Activated CD4-positive, alpha-beta T cell treated with anti-CD3 and anti-CD28 coated beads for 36 hours (primary cell): ENCODE measurements at regions not wholly inside any gene's neighbourhood (a gene's known extent, or its start where the extent isn't known, plus 50 kb on each side); places are given as distances from the start of the nearest gene placed in this dataset.
"Not testable (repeated sequence)": the region's sequence is repeated elsewhere in the genome, so short reads cannot be mapped to it uniquely, and the experiment has no call there.

Experiments used
- ATAC-seq: fragments of 200-7000 bp; cut with Tn5 transposase; one replicate; pipeline ENCODE4 v1.10.0; 2021; ENCODE audit warnings: mild to moderate bottlenecking, moderate library complexity
- CTCF ChIA-PET: fragments of 350-600 bp; sonication (Branson Sonifier 250); formaldehyde crosslinking; loops from one replicate; lab custom pipeline; 2021; ENCODE audit warnings: antibody characterized with exemption; lab: Charles Lee
- POLR2A ChIA-PET: fragments of 350-600 bp; sonication (Branson Sonifier 250); formaldehyde crosslinking; loops from one replicate; lab custom pipeline; 2021; ENCODE audit warnings: antibody characterized with exemption, inconsistent platforms; lab: Charles Lee
- DNase-seq: peaks from one replicate; pipeline ENCODE4 v3.0.0-alpha.2; 2020
- H3K27ac Mint-ChIP-seq: one replicate; pipeline ENCODE4 v1.8.0; 2021; ENCODE audit warnings: mixed read lengths
- H3K27me3 Mint-ChIP-seq: one replicate; pipeline ENCODE4 v1.8.0; 2021; ENCODE audit warnings: mixed read lengths
- H3K36me3 Mint-ChIP-seq: one replicate; pipeline ENCODE4 v1.8.0; 2021; ENCODE audit warnings: low read depth, mixed read lengths
- H3K4me1 Mint-ChIP-seq: one replicate; pipeline ENCODE4 v1.8.0; 2021; ENCODE audit warnings: mixed read lengths
- H3K4me3 Mint-ChIP-seq: one replicate; pipeline ENCODE4 v1.8.0; 2021; ENCODE audit warnings: mild to moderate bottlenecking, moderate library complexity, mixed read lengths
- H3K9me3 Mint-ChIP-seq: one replicate; pipeline ENCODE4 v1.8.0; 2021; ENCODE audit warnings: low read depth, mixed read lengths
- intact Hi-C, 2 experiments: fragments of 100-400 bp; cut with DNase I in 1 of 2; cut with micrococcal nuclease in 1 of 2; formaldehyde crosslinking; loops; one replicate each; pipeline versions ENCODE4 v1.14.2 to v1.15.1; 2022 to 2024; cut with DNase I, micrococcal nuclease

DNA sequence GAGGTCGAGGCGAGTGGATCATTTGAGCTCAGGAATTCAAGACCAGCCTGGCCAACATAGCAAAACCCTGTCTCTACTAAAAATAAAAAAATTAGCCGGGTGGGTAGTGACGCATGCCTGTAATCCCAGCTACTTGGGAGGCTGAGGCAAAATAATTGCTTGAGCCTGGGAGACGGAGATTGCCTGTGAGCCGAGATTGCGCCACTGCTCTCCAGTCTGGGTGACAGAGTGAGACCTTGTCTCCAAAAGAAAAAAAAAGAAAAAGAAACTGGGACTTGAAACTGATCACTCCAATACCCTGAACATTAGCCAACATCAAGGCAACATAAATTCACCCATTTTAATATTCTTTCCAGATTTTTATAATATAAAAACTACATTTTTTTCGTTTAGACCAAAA, 874.6 kb upstream of the MBL2 start:
- DNase-seq, H3K9me3 Mint-ChIP-seq, H3K4me1 Mint-ChIP-seq, H3K27ac Mint-ChIP-seq, POLR2A ChIA-PET, H3K36me3 Mint-ChIP-seq, ATAC-seq, H3K4me3 Mint-ChIP-seq, intact Hi-C loops, CTCF ChIA-PET, H3K27me3 Mint-ChIP-seq: not testable (repeated sequence)

GRCh38 chr10:53646525-53646924, 873.9 kb upstream of the MBL2 start:
- Mint-ChIP-seq H3K27ac (no peak overlapping the region), H3K27me3 (no peaks in the 10 kb centered on the region), H3K4me3 (no peak overlapping the region), H3K4me1 (no peaks in the 10 kb centered on the region), H3K36me3 (no peaks in the 10 kb centered on the region), H3K9me3 (peaks cover 1% of the 10 kb centered on the region)
- ChIA-PET CTCF (no interaction called here), POLR2A (no interaction called here)
- intact Hi-C loops = no loop called here
- DNase-seq (no peak), ATAC-seq (no peak)

DNA sequence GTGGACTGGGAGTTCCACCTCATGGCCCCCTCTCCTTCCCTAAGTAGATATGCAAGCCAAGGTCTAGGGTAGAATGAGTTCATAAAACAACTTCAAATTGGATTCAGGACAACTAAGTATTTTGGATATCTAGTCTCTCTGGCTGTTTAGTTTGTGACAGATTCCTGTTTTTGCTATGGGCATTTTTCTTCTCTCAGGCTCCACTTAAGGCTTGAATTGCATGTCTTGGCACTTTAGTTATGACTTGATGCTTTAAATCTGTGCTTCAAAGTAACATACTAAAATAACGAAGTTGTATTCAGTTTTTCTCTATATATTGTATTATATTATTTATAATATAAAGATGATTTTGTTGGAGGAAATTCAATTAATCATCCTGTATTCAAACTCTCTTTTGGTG, 873.4 kb upstream of the MBL2 start:
- H3K9me3 Mint-ChIP-seq = peaks cover 1% of the 10 kb centered on the region

DNA sequence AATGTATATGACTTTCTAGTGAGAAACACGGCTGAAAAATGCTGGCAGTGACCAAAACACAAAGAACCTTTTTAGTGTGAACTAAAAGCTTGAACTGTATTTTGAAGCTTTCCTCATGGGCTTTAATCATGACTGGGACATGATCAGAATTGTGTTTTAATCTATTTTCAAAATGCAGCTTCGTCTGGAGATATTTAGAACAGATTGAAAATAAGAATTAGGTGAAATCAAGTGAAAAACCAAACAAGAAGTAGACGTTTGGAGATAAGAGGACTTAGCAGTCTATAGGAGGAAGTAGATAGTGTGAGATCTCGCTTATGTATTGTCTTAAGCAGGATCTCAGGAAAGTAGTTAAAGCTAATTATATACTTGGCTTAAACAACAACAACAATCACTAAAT, 865.4 kb upstream of the MBL2 start:
- ATAC-seq (no peak), DNase-seq (no peak)
- no peak overlapping the region for H3K27ac Mint-ChIP-seq
- H3K4me1 Mint-ChIP-seq = no peaks in the 10 kb centered on the region
- ChIA-PET POLR2A (no interaction called here), CTCF (no interaction called here)
- no peaks in the 10 kb centered on the region for H3K27me3 Mint-ChIP-seq
- peaks cover 5% of the 10 kb centered on the region for H3K9me3 Mint-ChIP-seq
- no peaks in the 10 kb centered on the region for H3K36me3 Mint-ChIP-seq
- no peak overlapping the region for H3K4me3 Mint-ChIP-seq
- intact Hi-C loops = no loop called here

More for the DNA sequence above, 873.4 kb upstream of the MBL2 start:
- CTCF ChIA-PET = no interaction called here
- H3K27ac Mint-ChIP-seq = no peak overlapping the region
- no peaks in the 10 kb centered on the region for H3K36me3 Mint-ChIP-seq
- ATAC-seq = no peak
- no peak overlapping the region for H3K4me3 Mint-ChIP-seq
- DNase-seq = no peak
- H3K27me3 Mint-ChIP-seq = no peaks in the 10 kb centered on the region
- intact Hi-C loops = no loop called here
- POLR2A ChIA-PET = no interaction called here
- no peaks in the 10 kb centered on the region for H3K4me1 Mint-ChIP-seq

GRCh38 chr10:53624722-53625121, 852.1 kb upstream of the MBL2 start:
- ChIA-PET CTCF (no interaction called here), POLR2A (no interaction called here)
- no peak overlapping the region for H3K27ac Mint-ChIP-seq
- intact Hi-C loops = no loop called here
- no peak overlapping the region for H3K4me3 Mint-ChIP-seq
- DNase-seq (no peak), ATAC-seq (no peak)
- H3K27me3 Mint-ChIP-seq = no peaks in the 10 kb centered on the region
- H3K4me1 Mint-ChIP-seq = no peaks in the 10 kb centered on the region
- H3K9me3 Mint-ChIP-seq = peaks cover 2% of the 10 kb centered on the region
- H3K36me3 Mint-ChIP-seq = no peaks in the 10 kb centered on the region

GRCh38 chr10:53622201-53622600, 849.6 kb upstream of the MBL2 start:
- Mint-ChIP-seq H3K4me1 (no peaks in the 10 kb centered on the region), H3K27me3 (no peaks in the 10 kb centered on the region), H3K27ac (no peak overlapping the region), H3K4me3 (no peak overlapping the region), H3K36me3 (no peaks in the 10 kb centered on the region), H3K9me3 (peaks cover 2% of the 10 kb centered on the region)
- no peak for DNase-seq
- POLR2A ChIA-PET = no interaction called here
- ATAC-seq = no peak
- CTCF ChIA-PET = no interaction called here
- intact Hi-C loops = no loop called here

DNA sequence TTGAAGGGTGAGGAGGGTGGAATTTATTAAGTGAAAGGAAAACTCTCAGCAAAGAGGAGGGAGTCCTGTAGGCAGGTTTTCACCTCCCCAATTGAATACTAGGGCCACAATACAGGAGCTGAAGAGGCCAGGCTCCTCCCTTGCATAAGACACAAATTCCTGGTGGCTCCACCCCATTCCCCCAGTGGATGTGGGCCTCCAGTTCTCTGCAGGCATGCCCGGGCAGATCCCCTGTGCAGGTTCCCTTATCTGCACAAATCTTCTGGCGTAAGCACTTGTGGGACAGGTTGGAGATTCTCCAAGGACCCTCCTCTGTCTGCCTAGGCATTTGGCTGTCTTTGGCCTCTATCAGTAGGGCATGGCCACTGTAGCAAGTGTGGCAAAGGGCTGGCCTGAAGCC, 847.1 kb upstream of the MBL2 start:
- ChIA-PET POLR2A (no interaction called here), CTCF (no interaction called here)
- Mint-ChIP-seq H3K36me3 (no peaks in the 10 kb centered on the region), H3K27me3 (no peaks in the 10 kb centered on the region), H3K4me3 (no peak overlapping the region), H3K27ac (no peak overlapping the region), H3K4me1 (no peaks in the 10 kb centered on the region), H3K9me3 (no peaks in the 10 kb centered on the region)
- no peak for ATAC-seq
- no peak for DNase-seq
- intact Hi-C loops = no loop called here

DNA sequence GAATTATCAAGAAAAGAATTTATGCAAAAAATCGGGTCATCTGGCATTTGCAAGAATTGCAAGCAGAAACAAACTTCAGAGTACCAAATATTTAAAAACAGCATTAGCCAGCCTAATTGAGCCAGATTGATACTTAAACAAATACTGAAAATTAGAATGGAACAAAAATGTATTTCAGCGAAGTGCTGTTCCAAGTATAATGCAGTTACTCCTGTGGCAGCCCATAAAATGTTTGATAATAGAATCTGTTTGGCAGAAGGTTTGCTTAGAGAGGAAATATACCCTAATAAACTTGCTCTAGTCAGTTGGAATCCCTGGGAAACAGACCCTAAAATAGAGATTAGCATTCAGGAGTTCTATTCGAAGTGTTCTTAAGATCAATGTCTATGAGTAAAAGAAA, 835.1 kb upstream of the MBL2 start:
- Mint-ChIP-seq H3K27me3 (no peaks in the 10 kb centered on the region), H3K36me3 (no peaks in the 10 kb centered on the region), H3K4me1 (no peaks in the 10 kb centered on the region), H3K27ac (no peak overlapping the region), H3K4me3 (no peak overlapping the region), H3K9me3 (no peaks in the 10 kb centered on the region)
- ATAC-seq (no peak), DNase-seq (no peak)
- intact Hi-C loops = loop anchor here in 1 of 2 experiments (10.0 kb wide), 1 partner anchor 723 kb away; no protein-coding TSS in a partner anchor
- ChIA-PET POLR2A (no interaction called here), CTCF (no interaction called here)

- Mint-ChIP-seq H3K4me1 (no peaks in the 10 kb centered on the region), H3K4me3 (no peak overlapping the region), H3K27me3 (no peaks in the 10 kb centered on the region), H3K36me3 (no peaks in the 10 kb centered on the region), H3K9me3 (no peaks in the 10 kb centered on the region), H3K27ac (no peak overlapping the region)
- ChIA-PET POLR2A (no interaction called here), CTCF (no interaction called here)
- no peak for ATAC-seq
- intact Hi-C loops = loop anchor here in 1 of 2 experiments (10.0 kb wide), 1 partner anchor 722 kb away; no protein-coding TSS in a partner anchor
- DNase-seq = no peak
Observed at GRCh38 chr10:53606981-53607380, 834.4 kb upstream of the MBL2 start.

DNA sequence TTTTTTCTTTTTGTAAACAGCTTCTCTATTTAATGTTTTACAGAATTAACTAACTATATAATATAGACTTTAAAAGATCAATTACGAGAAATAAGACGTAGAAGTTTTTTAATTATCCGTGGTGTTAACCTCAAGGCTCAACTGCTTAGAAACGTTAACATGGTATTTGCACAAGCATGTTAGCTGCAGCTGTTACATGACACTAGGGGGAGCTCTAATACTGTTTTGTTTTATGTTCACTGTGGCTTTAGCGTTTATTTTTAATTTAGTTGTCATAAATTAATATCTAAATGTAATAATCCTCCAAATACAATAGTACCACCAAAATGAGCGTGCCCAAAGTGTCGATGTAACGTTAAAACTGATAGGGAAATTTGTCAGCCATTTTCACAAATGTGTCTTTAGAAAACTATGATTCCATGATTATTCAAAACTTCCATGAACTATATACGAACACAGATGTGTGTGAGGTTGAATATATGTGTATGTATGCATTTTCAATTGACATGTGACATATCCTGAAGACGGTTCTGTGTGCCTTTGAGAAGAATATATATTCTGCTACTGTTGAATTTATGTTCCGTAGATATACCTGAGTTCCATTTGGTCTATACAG, 828.8 kb upstream of the MBL2 start:
- DNase-seq = no peak
- no peaks in the 10 kb centered on the region for H3K27me3 Mint-ChIP-seq
- no peaks in the 10 kb centered on the region for H3K9me3 Mint-ChIP-seq
- ChIA-PET CTCF (interaction anchor here (0.7 kb wide), 1 partner anchor 390 kb away, joined by 3 read pairs; no protein-coding TSS in a partner anchor), POLR2A (no interaction called here)
- intact Hi-C loops = loop anchor here in 1 of 2 experiments (5.0 to 10.0 kb wide), 2 partner anchors 717 to 1661 kb away; no protein-coding TSS in a partner anchor
- no peak overlapping the region for H3K27ac Mint-ChIP-seq
- no peaks in the 10 kb centered on the region for H3K36me3 Mint-ChIP-seq
- no peaks in the 10 kb centered on the region for H3K4me1 Mint-ChIP-seq
- no peak for ATAC-seq
- H3K4me3 Mint-ChIP-seq = no peak overlapping the region

- no peaks in the 10 kb centered on the region for H3K9me3 Mint-ChIP-seq
- intact Hi-C loops = no loop called here
Observed at GRCh38 chr10:53598914-53599313, 826.3 kb upstream of the MBL2 start.

GRCh38 chr10:53597835-53598251, 825.3 kb upstream of the MBL2 start:
- DNase-seq (no peak), ATAC-seq (no peak)
- H3K4me1 Mint-ChIP-seq = no peaks in the 10 kb centered on the region
- CTCF ChIA-PET = interaction anchor here (0.6 to 1.2 kb wide), 2 partner anchors 12 to 1597 kb away, joined by 3 read pairs; no protein-coding TSS in a partner anchor
- intact Hi-C loops = no loop called here
- H3K9me3 Mint-ChIP-seq = no peaks in the 10 kb centered on the region
- no peaks in the 10 kb centered on the region for H3K27me3 Mint-ChIP-seq
- H3K27ac Mint-ChIP-seq = no peak overlapping the region
- POLR2A ChIA-PET = no interaction called here
- H3K36me3 Mint-ChIP-seq = no peaks in the 10 kb centered on the region
- H3K4me3 Mint-ChIP-seq = no peak overlapping the region

More at GRCh38 chr10:53598914-53599313, 826.3 kb upstream of the MBL2 start:
- Mint-ChIP-seq H3K36me3 (no peaks in the 10 kb centered on the region), H3K4me1 (no peaks in the 10 kb centered on the region), H3K27me3 (no peaks in the 10 kb centered on the region), H3K4me3 (no peak overlapping the region), H3K27ac (no peak overlapping the region)
- ATAC-seq (no peak), DNase-seq (no peak)
- POLR2A ChIA-PET = no interaction called here
- CTCF ChIA-PET = no interaction called here
